IMR-90 (cell line): ENCODE measurements at regions not wholly inside any gene's neighbourhood (a gene's known extent, or its start where the extent isn't known, plus 50 kb on each side); places are given as distances from the start of the nearest gene placed in this dataset.

Experiments
- CEBPB ChIP-seq: IDR thresholded peaks from 2 replicates; pipeline ENCODE4 v1.6.1; 2012; ENCODE audit warnings: low read depth, low read length, improper control_type of control experiment
- CHD1 ChIP-seq: IDR thresholded peaks from 2 replicates; pipeline ENCODE4 v1.6.1; 2012; ENCODE audit warnings: low read depth, low read length, improper control_type of control experiment
- CTCF ChIP-seq: conservative IDR thresholded peaks from 2 replicates; pipeline ENCODE4 v1.5.1; 2012; ENCODE audit warnings: mild to moderate bottlenecking, low read depth, low read length, improper control_type of control experiment
- FOS ChIP-seq: fragments of 150-350 bp; IDR thresholded peaks from 2 replicates; pipeline ENCODE4 v1.6.1; 2016; ENCODE audit warnings: low read depth, low read length
- MXI1 ChIP-seq: IDR thresholded peaks from 2 replicates; pipeline ENCODE4 v1.6.1; 2012; ENCODE audit warnings: low read depth, mild to moderate bottlenecking, low read length, moderate library complexity, borderline replicate concordance
- POLR2A ChIP-seq: IDR thresholded peaks from 2 replicates; pipeline ENCODE4 v1.6.1; 2012; ENCODE audit warnings: mild to moderate bottlenecking, low read depth, low read length
- RAD21 ChIP-seq: IDR thresholded peaks from 2 replicates; pipeline ENCODE4 v1.6.1; 2012; ENCODE audit warnings: low read length, improper control_type of control experiment

- TF ChIP-seq CTCF (no peak), POLR2A (no peak), CHD1 (no peak), FOS (no peak), CEBPB (no peak), MXI1 (no peak), RAD21 (no peak)
Observed at GRCh38 chr5:124154714-124155113, 591.7 kb downstream of the ZNF608 start.
